Amniotic epithelial cell (primary cell): ENCODE measurements at regions not wholly inside any gene's neighbourhood (a gene's known extent, or its start where the extent isn't known, plus 50 kb on each side); places are given as distances from the start of the nearest gene placed in this dataset.

Source experiments
- DNase-seq: peaks from one replicate; pipeline ENCODE4 v3.0.0-alpha.2; 2010; ENCODE audit warnings: low read depth

GRCh38 chr17:73724341-73724740 lies 80.1 kb upstream of the SDK2 start:
- no peak for DNase-seq

- no peak for DNase-seq
Observed at GRCh38 chr17:73724990-73725389, 80.7 kb upstream of the SDK2 start.

GRCh38 chr17:73725794-73726515 lies 81.7 kb upstream of the SDK2 start:
- no peak for DNase-seq

GRCh38 chr17:73727941-73728340 lies 83.7 kb upstream of the SDK2 start:
- no peak for DNase-seq

GRCh38 chr17:73729101-73729500 lies 84.9 kb upstream of the SDK2 start:
- DNase-seq, result no peak

- DNase-seq, result no peak
Observed at GRCh38 chr17:73731733-73732132, 87.5 kb upstream of the SDK2 start.

GRCh38 chr17:73733517-73733916 lies 89.3 kb upstream of the SDK2 start:
- DNase-seq, result no peak

- no peak for DNase-seq
Observed at GRCh38 chr17:73735245-73735644, 91.0 kb upstream of the SDK2 start.

GRCh38 chr17:73738751-73739575 lies 94.7 kb upstream of the SDK2 start:
- no peak for DNase-seq

- DNase-seq, result no peak
Observed at GRCh38 chr17:73740370-73740769, 96.1 kb upstream of the SDK2 start.

- no peak for DNase-seq
Observed at GRCh38 chr17:73742948-73743381, 98.7 kb upstream of the SDK2 start.

GRCh38 chr17:73743518-73744201 lies 99.4 kb upstream of the SDK2 start:
- DNase-seq, result no peak

GRCh38 chr17:73744411-73744810 lies 100.2 kb upstream of the SDK2 start:
- DNase-seq, result no peak

GRCh38 chr17:73746314-73747073 lies 102.2 kb upstream of the SDK2 start:
- no peak for DNase-seq

- no peak for DNase-seq
Observed at GRCh38 chr17:73747221-73748002, 103.2 kb upstream of the SDK2 start.

GRCh38 chr17:73748508-73748907 lies 104.3 kb upstream of the SDK2 start:
- no peak for DNase-seq

GRCh38 chr17:73749337-73749823 lies 105.1 kb upstream of the SDK2 start:
- no peak for DNase-seq

GRCh38 chr17:73749928-73750605 lies 105.8 kb upstream of the SDK2 start:
- no peak for DNase-seq

GRCh38 chr17:73750975-73751374 lies 106.7 kb upstream of the SDK2 start:
- no peak for DNase-seq

GRCh38 chr17:73753751-73754496 lies 109.7 kb upstream of the SDK2 start:
- no peak for DNase-seq
